OCI-LY3 (cell line): ENCODE measurements at regions not wholly inside any gene's neighbourhood (a gene's known extent, or its start where the extent isn't known, plus 50 kb on each side); places are given as distances from the start of the nearest gene placed in this dataset.

Experiments
- H2AFZ ChIP-seq: fragments of 200-600, 300-600 bp; shearing (Covaris generic); 2 replicates; pipeline ENCODE4 v1.6.0; 2014; ENCODE audit warnings: antibody characterized with exemption, low read depth, low read length
- H3K27ac ChIP-seq: fragments of 200-600, 300-600 bp; sonication (generic); 2 replicates; pipeline ENCODE4 v1.5.1; 2014; ENCODE audit warnings: mild to moderate bottlenecking, low read length, moderate library complexity, mixed read lengths
- H3K27me3 ChIP-seq: fragments of 200-600, 300-600 bp; sonication (generic); 2 replicates; pipeline ENCODE4 v1.6.1; 2014; ENCODE audit warnings: low read depth, low read length, mixed read lengths
- H3K36me3 ChIP-seq: fragments of 200-600, 300-600 bp; sonication (generic); replicated peaks from 2 replicates; pipeline ENCODE3; 2014; ENCODE audit warnings: low read depth, low read length, mixed read lengths
- H3K4me1 ChIP-seq: fragments of 300-600, 200-600 bp; sonication (generic); 2 replicates; pipeline ENCODE4 v1.6.1; 2014; ENCODE audit warnings: low read length, mixed read lengths
- H3K4me2 ChIP-seq: fragments of 200-600, 300-600 bp; sonication (generic); 2 replicates; pipeline ENCODE4 v1.6.1; 2014; ENCODE audit warnings: low read length, mixed read lengths
- H3K4me3 ChIP-seq: fragments of 300-600, 200-600 bp; sonication (generic); 2 replicates; pipeline ENCODE4 v1.5.1; 2014; ENCODE audit warnings: antibody characterized with exemption, mild to moderate bottlenecking, low read length, moderate library complexity
- H3K79me2 ChIP-seq: fragments of 300-600, 200-600 bp; shearing (Covaris generic); 2 replicates; pipeline ENCODE4 v1.6.1; 2014; ENCODE audit warnings: mild to moderate bottlenecking, low read length, mixed read lengths
- H3K9ac ChIP-seq: fragments of 300-600, 200-600 bp; shearing (Covaris generic); 2 replicates; pipeline ENCODE4 v1.6.0; 2014; ENCODE audit warnings: mild to moderate bottlenecking, low read length, moderate library complexity
- H3K9me3 ChIP-seq: fragments of 200-600, 300-600 bp; shearing (Covaris generic); 2 replicates; pipeline ENCODE4 v1.6.1; 2014; ENCODE audit warnings: low read length, mixed read lengths; ENCODE audit not compliant: insufficient read depth
- H4K20me1 ChIP-seq: fragments of 200-600, 300-600 bp; sonication (generic); 2 replicates; pipeline ENCODE4 v1.6.1; 2016; ENCODE audit warnings: low read length, mixed read lengths; ENCODE audit not compliant: insufficient read depth
- CTCF ChIP-seq: fragments of 200-600, 300-600 bp; sonication (generic); IDR thresholded peaks from 2 replicates; pipeline ENCODE4 v1.5.1; 2014; ENCODE audit warnings: antibody characterized with exemption, low read length, low read depth
- EZH2phosphoT487 ChIP-seq: fragments of 200-600 bp; shearing (Covaris generic); IDR thresholded peaks from 2 replicates; pipeline ENCODE4 v1.6.1; 2018; ENCODE audit warnings: antibody characterized with exemption, mixed run types, low read depth

DNA sequence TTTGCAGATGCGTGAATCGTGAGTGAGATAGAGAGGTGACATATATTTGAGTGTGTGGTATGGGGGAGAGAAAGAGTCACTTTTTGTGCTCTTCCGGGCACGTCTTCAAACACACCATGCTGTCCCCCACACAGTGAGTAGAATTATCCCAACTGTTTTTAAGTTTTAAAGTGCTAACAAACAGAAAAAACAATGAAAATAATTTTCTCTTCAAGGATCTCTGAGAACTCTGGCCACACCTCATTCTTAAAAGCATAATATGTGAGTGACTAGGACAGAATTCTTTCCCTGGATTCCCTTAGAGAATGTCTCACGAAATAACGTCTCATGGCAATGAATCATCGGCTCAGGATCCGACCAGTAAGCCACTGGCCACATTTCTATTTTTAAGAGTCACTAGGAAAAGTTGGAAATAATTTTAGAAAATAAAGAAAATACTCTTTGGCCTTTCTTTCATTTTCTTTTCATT lies 235.7 kb upstream of the ZNF217 start:
- H3K4me3 ChIP-seq, result peak overlapping the region; percentile 46
- H2AFZ ChIP-seq, result peak overlapping the region; percentile 88
- no peaks in the 10 kb centered on the region for H3K79me2 ChIP-seq
- H3K36me3 ChIP-seq, result no peaks in the 10 kb centered on the region
- peaks cover 43% of the 10 kb centered on the region for H3K4me1 ChIP-seq
- peak overlapping the region; percentile 20 for H3K9ac ChIP-seq
- TF ChIP-seq CTCF (no peak), EZH2phosphoT487 (no peak)
- no peaks in the 10 kb centered on the region for H4K20me1 ChIP-seq
- no peak overlapping the region for H3K27ac ChIP-seq
- no peaks in the 10 kb centered on the region for H3K27me3 ChIP-seq
- peak overlapping the region; percentile 69 for H3K4me2 ChIP-seq
- H3K9me3 ChIP-seq, result no peaks in the 10 kb centered on the region

- Histone ChIP-seq H3K36me3 (no peaks in the 10 kb centered on the region), H3K27ac (no peak overlapping the region), H3K4me2 (peak overlapping the region; percentile 69), H3K4me3 (peak overlapping the region; percentile 46), H3K27me3 (no peaks in the 10 kb centered on the region), H3K9me3 (no peaks in the 10 kb centered on the region), H3K79me2 (no peaks in the 10 kb centered on the region), H4K20me1 (no peaks in the 10 kb centered on the region), H3K9ac (peak overlapping the region; percentile 20), H2AFZ (peak overlapping the region; percentile 88), H3K4me1 (peaks cover 43% of the 10 kb centered on the region)
- no peak for TF ChIP-seq CTCF
- TF ChIP-seq EZH2phosphoT487, result no peak
Observed at GRCh38 chr20:53828682-53829254, 235.1 kb upstream of the ZNF217 start.

GRCh38 chr20:53828088-53828681 lies 234.5 kb upstream of the ZNF217 start:
- Histone ChIP-seq H3K4me2 (peak overlapping the region; percentile 69), H2AFZ (peak overlapping the region; percentile 88; the same call in 1 of the 2 replicates), H3K27ac (no peak overlapping the region)

More at GRCh38 chr20:53828088-53828681, 234.5 kb upstream of the ZNF217 start:
- Histone ChIP-seq H3K79me2 (no peaks in the 10 kb centered on the region), H3K9me3 (no peaks in the 10 kb centered on the region), H4K20me1 (no peaks in the 10 kb centered on the region), H3K27me3 (no peaks in the 10 kb centered on the region), H3K4me3 (no peak overlapping the region), H3K4me1 (peaks cover 43% of the 10 kb centered on the region), H3K9ac (no peak overlapping the region), H3K36me3 (no peaks in the 10 kb centered on the region)
- TF ChIP-seq CTCF (no peak), EZH2phosphoT487 (no peak)
